HG03342 (cell line): ENCODE measurements at regions not wholly inside any gene's neighbourhood (a gene's known extent, or its start where the extent isn't known, plus 50 kb on each side); places are given as distances from the start of the nearest gene placed in this dataset.
"Not testable (repeated sequence)": the region's sequence is repeated elsewhere in the genome, so short reads cannot be mapped to it uniquely, and the experiment has no call there.

Experiments
- ATAC-seq: cut with Tn5 transposase; IDR thresholded peaks from one replicate; pipeline ENCODE4 v1.9.1; 2021; ENCODE audit warnings: mild to moderate bottlenecking, moderate library complexity; ENCODE audit not compliant: unreplicated experiment

DNA sequence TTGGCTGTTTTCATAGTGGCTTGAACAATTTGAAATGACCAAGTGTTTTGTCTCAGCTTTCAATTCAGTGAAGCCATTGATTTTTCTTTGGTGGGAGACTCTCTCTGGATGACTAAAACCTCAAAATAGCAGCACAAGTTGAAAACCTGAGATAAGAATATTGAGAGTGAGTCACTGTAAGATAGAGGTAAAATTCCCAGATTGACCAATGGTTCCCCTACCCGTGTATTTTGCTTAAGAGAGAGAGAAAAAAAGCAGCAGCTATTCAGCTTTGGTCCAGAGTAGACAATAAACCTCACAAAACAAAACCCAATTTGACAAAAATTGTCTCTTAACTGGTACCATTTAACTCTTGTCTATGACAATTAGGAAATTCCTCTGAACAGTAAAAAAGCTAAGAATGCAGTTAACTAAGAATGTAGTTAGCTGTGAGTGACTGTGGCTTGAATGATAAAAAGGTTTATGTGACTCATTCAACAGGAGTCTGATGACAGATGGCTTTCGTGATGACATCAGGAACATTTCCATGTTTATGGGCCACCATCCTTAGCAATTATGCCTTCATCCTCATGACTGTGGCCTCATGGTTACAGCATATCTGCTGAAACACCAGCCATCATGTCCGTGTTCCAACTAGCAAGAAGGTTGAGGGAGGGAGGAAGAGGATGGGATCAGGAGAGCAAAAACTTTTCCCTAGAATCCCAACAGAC lies 356.9 kb downstream of the NDFIP2 start:
- ATAC-seq = no peak

DNA sequence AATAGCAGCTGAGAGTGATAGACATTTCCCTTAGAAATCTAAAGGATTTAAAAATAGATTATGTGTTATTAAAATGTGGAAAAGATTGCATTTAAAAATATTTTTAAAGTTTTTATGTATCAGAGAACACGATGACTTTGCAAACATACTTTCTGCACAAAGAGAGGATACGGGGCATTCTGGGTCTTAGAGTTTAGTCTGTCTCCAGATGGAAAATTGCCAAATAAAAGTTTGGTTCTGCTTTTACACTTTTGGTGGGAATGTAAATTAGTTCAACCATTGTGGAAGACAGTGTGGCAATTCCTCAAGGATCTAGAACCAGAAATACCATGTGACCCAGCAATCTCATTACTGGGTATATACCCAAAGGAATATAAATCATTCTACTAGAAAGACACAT lies 355.2 kb downstream of the NDFIP2 start:
- ATAC-seq = not testable (repeated sequence)

DNA sequence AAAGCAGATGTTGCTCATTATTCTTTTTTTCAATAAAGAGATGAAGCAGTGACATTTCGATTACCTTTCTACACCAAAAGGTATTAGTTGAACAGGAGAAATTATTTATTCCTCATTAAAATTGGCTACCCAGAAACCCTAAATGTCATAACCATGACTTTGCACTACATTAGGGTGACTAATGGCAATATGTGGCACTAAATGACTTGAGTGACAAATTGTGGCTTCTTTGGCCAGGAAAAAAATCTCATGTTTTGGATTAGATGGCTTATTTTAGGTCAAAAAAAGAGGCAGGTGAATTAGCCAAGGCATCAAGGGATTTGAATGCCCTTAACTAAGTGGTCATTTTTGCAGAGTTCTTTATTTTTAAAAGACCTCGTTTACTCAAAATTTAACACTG lies 353.9 kb downstream of the NDFIP2 start:
- no peak for ATAC-seq

DNA sequence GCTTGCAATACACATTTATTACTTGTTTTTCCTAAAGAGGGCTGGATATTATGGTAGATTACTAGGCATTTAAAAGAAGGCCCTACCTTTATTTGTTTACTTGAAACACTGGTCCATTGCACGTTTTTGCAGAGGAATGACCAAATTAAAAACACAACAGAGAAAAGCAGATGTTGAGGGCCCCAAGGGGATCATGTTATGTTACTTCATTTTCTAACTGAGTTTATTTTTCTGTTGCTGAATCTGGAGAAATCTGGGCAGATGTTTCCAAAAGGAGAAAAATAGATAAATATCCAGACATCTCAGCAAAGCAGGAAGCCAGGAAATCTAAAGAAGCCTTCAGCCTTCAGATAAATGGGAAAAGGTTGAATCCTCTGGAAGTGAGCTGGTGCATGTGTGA lies 353.0 kb downstream of the NDFIP2 start:
- ATAC-seq = no peak

DNA sequence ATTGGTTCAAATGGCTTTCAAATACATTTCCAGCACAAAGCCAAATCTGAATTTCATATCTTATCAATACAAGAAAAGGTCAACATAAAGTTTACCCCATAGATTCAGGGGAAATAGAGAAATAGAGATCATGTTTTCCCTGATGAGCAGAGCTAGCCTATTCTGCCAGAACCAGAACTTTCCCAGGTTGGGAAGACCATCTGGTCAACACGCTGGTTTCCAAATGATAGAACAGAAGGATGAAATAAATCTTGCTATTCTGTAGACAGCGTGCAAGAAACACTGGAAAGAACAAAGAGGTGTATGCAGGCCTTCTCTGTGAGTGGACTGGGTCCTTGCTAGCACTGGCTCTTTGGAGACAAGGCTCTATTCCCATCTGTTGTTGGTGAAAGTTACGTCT lies 350.6 kb downstream of the NDFIP2 start:
- no peak for ATAC-seq

DNA sequence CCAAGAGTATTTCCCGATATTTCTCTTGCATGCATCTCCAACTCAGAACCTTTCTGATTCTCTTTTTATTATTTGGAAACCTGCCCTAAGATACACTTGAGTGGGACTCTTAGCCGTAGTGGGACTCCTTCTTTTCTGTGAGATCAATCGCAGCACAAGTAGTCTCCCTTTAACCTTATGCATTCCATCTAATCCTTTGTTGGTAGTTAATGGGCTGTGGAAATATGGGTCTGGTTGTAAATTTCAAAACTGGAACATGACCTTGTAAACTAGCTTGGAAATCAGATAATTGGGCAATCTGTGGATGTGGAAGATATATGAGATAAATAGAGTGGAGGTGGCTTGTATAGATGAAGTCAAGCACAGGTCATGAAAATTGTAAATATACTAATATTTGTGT lies 350.0 kb downstream of the NDFIP2 start:
- no peak for ATAC-seq

DNA sequence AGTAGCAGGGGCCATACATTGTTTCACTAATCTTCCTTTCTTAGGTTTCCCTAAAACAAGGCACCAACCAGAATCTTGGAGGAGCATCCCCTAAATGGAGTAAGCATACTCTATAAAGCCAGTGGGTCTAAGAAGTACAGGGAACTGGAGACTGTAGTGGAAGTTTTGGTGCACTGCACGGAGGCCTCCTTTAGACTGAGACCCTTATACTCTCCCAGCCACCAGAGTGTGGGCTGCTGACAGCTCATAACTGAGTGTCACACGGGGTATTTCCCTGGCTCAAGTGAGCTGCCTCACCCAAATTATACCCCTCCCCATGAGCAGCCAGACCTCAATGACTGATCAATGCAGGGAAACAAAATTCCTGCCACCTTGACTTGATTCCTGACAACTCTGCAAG lies 349.5 kb downstream of the NDFIP2 start:
- ATAC-seq = no peak

DNA sequence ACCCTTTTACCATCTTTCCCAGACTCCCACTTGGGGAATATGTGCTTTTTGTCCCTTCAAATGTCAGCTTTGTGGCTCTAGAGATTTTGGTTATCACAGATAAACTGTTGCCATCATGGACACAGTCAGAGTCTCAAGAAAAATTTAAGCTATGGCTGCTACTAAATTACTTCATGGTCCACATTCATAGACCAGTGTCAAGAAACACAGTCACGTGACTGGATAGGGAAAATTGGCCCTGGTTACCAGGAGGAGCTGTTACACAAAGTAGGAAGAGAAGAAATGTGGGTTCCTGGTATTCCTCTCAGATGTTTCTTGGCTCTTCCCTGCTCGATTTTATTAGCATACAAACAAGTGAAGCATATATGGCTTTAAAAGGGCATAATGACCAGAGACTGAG lies 348.9 kb downstream of the NDFIP2 start:
- ATAC-seq = no peak

DNA sequence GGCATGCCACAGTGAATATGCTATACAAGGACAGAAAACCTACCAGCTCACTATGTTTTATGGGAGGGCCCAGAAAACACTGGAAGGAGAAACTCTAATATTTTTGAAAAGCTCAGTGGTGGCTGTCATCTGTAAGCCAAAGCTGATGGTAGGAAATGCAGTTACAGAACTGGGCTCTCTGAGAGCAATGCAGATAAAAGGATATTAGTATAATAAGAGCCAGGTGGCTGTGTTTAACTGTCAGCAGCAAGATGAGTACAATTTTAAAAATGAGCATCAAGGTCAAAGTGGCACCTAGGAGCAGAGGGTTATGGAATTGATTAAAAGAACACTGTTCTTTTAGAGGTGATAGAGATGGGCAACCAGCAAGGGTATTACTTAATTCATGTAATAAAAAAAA lies 345.0 kb downstream of the NDFIP2 start:
- ATAC-seq = no peak

DNA sequence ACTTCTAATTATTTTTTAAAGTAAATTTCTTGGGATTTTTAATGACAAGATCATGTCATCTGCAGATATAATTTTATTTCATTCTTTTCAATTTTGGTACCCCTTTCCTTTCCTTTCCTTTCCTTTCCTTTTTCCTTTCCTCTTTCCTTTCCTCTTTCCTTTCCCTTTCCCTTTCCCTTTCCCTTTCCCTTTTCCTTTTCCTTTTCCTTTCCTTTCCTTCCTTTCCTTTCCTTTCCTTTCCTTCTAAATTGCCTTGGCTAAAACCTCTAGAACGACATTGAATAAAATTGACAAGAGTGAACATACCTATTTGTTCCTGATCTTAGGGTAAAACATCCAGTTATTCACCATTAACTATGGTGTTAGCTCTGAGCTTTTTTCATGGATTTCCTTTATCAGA lies 334.1 kb downstream of the NDFIP2 start:
- ATAC-seq = no peak

DNA sequence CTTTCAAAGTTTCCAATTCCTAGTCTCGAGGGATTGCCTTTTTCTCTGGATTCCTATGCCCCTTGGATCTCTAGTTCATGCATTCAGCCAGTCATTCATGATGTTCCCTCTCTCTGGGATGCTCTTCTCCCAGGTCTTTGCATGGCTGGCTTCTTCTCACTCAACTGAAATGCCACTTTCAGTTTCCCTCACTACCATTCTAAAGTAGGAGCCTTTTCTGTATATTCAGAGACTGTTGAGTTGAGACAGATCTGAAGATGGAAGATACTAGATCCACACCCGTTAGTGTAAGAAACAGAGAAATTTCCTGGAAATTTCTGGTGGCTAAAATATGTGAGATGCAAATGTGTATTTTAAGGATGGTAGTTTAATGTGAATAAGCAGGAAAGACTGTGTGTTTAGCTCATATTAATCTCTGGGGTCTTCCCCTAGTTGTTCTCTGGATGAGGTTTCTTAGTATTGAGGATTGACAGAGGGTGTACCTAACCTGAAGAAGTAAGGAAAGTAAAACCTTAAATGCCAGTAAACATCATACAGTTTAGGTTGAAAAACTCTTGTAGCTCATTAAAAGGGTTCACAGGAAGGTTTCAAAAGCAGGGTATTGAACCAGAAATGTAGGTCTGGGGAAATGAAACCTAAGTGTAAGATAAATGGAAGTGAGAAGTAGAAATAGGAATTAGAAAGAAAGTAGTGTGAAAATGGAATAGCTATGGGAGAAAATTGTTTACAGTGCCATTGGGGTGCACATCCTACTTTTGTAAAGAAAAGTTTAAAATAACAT lies 331.3 kb downstream of the NDFIP2 start:
- peak; percentile 76 for ATAC-seq

DNA sequence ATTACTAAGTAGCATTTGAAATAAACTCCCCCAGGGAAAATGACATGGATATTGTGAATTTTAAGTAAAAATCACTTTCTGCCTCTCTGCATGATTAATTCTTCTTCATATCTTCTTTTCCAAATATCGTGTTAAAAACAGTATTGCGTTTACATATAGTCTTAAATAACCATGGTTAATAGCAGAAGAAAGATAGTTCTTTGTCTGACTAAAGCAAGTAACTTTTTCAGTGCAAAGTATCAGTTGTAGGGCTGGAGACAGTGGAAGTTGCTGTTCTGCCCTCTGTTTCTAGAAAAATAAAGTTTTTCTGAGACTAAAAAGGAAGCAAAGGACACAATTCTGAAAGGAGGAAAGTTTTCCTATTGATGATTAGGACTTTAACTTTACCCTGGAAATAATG lies 330.2 kb downstream of the NDFIP2 start:
- ATAC-seq = no peak

DNA sequence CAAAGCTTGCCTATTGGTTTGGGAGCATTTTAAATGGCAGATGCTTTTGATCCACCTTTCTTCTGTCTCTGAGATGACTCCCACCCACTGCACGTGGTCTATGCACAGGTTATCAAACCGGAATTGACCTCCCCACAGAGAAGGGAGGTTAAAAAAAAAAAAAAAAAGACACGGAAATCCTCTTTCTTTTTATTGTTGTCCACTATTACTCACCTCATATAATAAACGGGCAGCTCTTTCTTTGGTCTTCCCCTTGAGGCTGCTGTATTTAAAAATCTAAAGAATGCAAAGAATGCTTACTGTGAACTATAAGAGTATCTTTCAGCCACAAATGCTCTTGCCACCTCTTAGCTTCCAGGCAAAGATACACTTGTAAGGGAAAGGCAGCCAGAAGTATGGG lies 329.7 kb downstream of the NDFIP2 start:
- no peak for ATAC-seq

DNA sequence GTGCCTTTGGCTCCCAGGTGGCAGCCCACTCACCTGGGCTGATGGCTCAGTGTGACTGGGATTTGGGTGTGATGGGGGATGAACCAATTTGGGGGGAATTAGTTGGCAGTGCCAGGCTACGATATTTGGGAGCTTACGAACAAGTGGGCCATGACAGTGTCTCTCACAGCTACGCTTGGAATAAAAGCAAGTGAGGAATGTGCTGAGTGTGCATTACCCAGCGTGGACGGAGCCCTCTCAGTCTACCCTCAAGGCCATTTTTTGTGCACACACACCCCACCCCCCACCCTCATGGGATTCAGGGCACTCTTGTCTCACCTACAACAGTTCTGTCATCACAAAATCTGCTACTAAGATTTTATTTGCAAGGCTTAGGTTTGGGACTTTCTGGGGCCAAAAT lies 329.1 kb downstream of the NDFIP2 start:
- no peak for ATAC-seq

DNA sequence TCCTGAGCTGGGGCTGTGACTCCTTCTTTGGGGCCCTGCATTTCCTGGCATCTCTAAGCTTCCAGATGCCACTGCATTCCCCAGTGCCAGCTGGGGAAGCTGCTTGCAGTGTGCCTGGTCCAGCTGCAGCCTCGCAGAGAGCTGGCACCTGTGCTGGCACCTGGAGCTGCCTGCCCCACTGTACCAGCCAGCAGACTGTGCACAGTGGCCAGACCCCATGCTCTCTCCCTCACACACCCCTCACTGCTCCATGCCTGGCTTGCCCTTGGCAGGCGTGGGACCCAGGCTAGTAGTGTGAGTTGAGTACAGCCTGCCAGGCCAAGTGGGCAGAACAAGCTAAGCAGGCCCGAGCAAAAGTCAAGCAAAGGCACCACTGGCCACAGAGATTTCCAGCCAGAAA lies 327.5 kb downstream of the NDFIP2 start:
- ATAC-seq = no peak

DNA sequence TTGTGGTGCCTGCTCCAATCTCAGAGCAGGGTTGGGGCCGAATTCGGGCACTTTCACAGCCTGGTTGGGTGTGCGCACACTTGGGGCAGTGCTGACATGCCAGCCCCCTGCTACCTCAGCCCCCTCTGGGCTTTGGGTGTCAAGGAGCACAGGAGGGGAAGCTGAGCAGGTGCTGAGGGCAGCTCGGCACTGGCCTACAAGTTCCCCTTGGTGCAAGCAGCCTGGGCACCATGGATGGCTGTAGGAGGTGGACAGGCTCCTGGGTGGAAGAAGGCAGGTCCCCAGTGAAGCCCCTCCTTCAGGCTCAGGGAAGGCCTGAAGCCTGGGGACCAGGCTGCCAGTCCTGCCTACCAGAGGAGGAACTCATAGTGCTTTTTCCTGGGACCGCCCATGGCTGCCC lies 326.6 kb downstream of the NDFIP2 start:
- no peak for ATAC-seq

DNA sequence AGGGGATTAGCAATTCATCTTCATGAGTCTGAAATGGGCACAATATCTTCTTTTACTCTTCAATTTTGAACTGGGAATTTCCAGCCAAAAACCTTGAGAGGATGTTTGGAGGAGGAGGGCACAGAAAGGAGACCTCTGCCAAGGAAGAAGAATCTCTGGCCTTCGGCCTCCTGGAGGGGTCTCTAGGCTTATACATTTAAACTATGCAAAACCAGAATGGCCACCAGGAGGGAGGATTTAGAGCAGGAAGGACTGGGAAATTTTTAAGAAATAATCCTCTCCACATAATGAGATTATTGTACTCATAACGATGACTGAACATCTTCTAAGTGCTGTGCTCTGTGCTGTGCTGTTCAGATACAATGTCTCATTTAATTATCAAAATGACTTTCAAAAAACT lies 325.9 kb downstream of the NDFIP2 start:
- ATAC-seq = no peak

DNA sequence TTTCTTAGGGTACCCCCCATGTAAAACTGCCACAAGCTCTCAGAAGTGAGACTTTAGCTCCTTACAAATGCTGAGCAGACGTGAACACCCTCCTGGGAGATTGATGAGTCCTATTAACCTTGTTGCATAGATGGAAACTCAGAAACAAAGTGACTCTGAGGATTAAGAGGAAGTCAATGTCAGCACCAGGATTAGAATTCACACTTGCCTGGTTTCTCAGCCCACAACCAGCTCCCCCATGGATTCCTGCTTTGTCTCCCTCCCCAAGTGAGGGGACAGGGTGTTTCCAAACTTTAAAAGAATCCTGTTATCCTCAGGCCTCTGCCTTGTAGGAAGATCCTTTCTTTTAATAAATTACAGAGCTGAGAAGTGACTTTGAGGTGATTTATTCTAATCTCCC lies 324.4 kb downstream of the NDFIP2 start:
- no peak for ATAC-seq

DNA sequence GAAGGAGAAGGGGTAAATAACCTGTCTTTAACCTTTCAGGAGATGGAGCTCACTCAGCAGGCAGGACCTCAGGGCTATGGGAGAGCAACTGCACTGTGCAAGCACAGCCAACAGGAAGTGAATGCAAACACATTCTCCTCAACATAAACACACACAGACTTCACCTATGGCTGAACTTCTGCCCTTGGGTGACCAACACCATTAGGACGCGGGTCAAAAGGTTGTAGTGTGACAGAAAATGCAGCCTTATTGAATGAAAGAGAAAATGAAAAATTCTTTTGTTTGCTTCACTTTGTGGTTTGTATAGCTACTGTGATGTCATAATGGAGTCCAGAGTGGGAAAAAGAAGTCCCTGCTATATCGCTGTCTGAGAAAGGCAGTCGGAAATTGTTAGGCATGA lies 323.0 kb downstream of the NDFIP2 start:
- peak; percentile 63 for ATAC-seq

DNA sequence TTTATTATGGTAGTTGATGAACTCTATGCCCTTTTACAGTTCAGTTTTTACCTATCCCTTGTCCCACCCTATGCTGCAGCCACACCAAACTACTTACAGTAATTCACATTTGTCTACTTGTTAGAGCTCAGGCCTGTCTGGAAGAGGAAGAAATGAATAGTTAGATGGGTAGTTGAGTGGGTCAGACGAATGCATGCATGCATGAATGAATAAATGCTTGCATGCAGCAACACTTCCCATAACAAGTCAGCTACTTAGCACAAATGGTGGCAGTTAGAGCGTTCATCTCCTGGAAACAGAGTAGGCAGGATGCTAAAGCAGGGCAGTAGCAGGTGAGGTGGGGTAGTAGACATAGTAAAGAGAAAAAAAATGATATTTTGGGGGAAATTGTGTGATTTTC lies 322.3 kb downstream of the NDFIP2 start:
- ATAC-seq = no peak

DNA sequence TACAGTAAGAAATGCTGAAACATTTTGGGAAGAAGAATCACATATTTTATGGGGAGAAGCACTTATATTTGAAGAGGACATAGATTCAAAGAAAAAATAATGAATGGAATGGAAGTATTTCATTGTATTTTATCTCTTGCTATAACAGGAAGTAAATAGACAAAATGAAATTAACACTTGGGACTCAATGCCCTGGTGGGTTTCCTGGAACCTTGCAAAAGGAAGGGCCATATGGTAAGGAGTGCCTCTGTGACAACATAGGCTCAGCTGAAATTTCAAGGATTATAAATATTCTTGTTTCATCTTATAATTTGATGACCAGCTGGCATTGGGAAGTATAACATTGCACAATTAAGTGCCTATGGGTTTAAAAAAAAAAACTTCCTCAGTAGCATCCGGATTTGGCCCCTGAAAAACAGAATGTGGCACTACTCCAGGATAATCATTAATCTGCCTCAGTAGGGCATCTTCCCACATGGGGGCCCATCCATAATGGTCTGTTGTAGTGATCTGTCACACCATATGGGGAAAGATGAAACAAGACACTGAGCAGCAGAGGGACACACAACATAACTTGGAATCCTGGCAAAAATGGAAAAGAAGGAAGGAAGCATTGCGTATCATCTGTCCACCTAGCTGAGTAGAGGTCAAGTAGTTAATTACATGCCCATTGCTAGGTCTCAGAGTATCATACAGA lies 321.6 kb downstream of the NDFIP2 start:
- no peak for ATAC-seq
